Liver (tissue), 3 donors: ENCODE measurements at regions not wholly inside any gene's neighbourhood (a gene's known extent, or its start where the extent isn't known, plus 50 kb on each side); places are given as distances from the start of the nearest gene placed in this dataset.

Experiments
- CTCF ChIP-seq: fragments of 150-350 bp; IDR thresholded peaks from 2 replicates; pipeline ENCODE4 v1.5.1; 2017; ENCODE audit warnings: improper control_type of control experiment, low read depth, low read length; ENCODE audit not compliant: missing input control
- EGR1 ChIP-seq, 2 donors: IDR thresholded peaks; 2 replicates each; pipeline ENCODE4 v1.6.1; 2016 to 2018; ENCODE audit warnings: antibody characterized with exemption in 2 of 2, low read depth in 2 of 2
- GABPA ChIP-seq, 2 donors: IDR thresholded peaks in 1 of 2; conservative IDR thresholded peaks in 1 of 2; 2 replicates each; pipeline ENCODE4 v1.6.1; 2016; ENCODE audit warnings: antibody characterized with exemption in 2 of 2, mild to moderate bottlenecking in 1 of 2, moderate library complexity in 1 of 2
- JUND ChIP-seq, 2 donors: IDR thresholded peaks; 2 replicates each; pipeline ENCODE4 v1.6.1; 2016; ENCODE audit warnings: antibody characterized with exemption in 2 of 2
- RAD21 ChIP-seq, 2 donors: IDR thresholded peaks; 2 replicates each; pipeline ENCODE4 v1.6.1; 2016; ENCODE audit warnings: antibody characterized with exemption in 2 of 2, mild to moderate bottlenecking in 2 of 2
- RXRA ChIP-seq, 2 donors: IDR thresholded peaks; 2 replicates each; pipeline ENCODE4 v1.6.1; 2017 to 2018; ENCODE audit warnings: antibody characterized with exemption in 2 of 2, mild to moderate bottlenecking in 1 of 2
- SP1 ChIP-seq: IDR thresholded peaks from 2 replicates; pipeline ENCODE4 v1.6.1; 2018; ENCODE audit warnings: antibody characterized with exemption, mild to moderate bottlenecking
- TAF1 ChIP-seq: conservative IDR thresholded peaks from 2 replicates; pipeline ENCODE4 v1.6.1; 2016; ENCODE audit warnings: antibody characterized with exemption, mild to moderate bottlenecking
- YY1 ChIP-seq: IDR thresholded peaks from 2 replicates; pipeline ENCODE4 v1.6.1; 2016; ENCODE audit warnings: antibody characterized with exemption, mild to moderate bottlenecking
- TF ChIP-seq, protein P1 (sequence below): IDR thresholded peaks from 2 replicates; pipeline ENCODE4 v1.6.1; 2016; ENCODE audit warnings: antibody characterized with exemption
- TF ChIP-seq, protein P2 (sequence below): IDR thresholded peaks from 2 replicates; pipeline ENCODE4 v1.6.1; 2016; ENCODE audit warnings: antibody characterized with exemption
- TF ChIP-seq, protein P3 (sequence below): IDR thresholded peaks from 2 replicates; pipeline ENCODE4 v1.6.1; 2016; ENCODE audit warnings: antibody characterized with exemption
- TF ChIP-seq, protein P4 (sequence below): IDR thresholded peaks from 2 replicates; pipeline ENCODE4 v1.6.1; 2016; ENCODE audit warnings: antibody characterized with exemption, mild to moderate bottlenecking
- donor health status: healthy.
- donor health status: healthy.

DNA sequence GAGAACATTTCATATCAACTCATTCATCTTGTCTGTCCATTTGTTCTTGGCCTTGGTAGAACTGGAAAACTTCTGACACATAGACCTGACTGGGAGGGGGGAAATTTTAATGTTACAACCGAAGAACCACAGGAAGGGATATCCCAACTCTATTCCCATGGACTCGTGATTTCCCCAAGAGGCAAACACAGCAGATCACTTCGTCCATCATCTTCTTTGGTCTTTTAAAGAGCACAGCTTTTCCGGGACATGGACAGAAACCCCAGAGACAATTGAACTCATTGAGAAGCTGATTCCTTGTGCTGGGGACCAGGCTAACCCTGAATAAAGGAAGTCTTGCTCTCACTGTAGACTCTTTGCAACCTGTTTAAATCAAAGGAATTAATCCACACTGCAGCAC lies 66.3 kb upstream of the TMEM170B start:
- TF ChIP-seq CTCF = no peak
- no peak for TF ChIP-seq TAF1
- TF ChIP-seq RAD21 (IDR thresholded peaks at IDR 0.05) = no peak
- TF ChIP-seq, protein P1, sequence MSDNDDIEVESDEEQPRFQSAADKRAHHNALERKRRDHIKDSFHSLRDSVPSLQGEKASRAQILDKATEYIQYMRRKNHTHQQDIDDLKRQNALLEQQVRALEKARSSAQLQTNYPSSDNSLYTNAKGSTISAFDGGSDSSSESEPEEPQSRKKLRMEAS = no peak
- TF ChIP-seq, protein P2, sequence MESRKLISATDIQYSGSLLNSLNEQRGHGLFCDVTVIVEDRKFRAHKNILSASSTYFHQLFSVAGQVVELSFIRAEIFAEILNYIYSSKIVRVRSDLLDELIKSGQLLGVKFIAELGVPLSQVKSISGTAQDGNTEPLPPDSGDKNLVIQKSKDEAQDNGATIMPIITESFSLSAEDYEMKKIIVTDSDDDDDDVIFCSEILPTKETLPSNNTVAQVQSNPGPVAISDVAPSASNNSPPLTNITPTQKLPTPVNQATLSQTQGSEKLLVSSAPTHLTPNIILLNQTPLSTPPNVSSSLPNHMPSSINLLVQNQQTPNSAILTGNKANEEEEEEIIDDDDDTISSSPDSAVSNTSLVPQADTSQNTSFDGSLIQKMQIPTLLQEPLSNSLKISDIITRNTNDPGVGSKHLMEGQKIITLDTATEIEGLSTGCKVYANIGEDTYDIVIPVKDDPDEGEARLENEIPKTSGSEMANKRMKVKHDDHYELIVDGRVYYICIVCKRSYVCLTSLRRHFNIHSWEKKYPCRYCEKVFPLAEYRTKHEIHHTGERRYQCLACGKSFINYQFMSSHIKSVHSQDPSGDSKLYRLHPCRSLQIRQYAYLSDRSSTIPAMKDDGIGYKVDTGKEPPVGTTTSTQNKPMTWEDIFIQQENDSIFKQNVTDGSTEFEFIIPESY = no peak
- TF ChIP-seq SP1 = no peak
- no peak for TF ChIP-seq JUND (IDR thresholded peaks at IDR 0.05)
- TF ChIP-seq, protein P3, sequence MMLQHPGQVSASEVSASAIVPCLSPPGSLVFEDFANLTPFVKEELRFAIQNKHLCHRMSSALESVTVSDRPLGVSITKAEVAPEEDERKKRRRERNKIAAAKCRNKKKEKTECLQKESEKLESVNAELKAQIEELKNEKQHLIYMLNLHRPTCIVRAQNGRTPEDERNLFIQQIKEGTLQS = no peak
- no peak for TF ChIP-seq GABPA (IDR thresholded peaks at IDR 0.05 in 1 of 2, conservative IDR thresholded peaks at IDR 0.05 in 1 of 2)
- TF ChIP-seq, protein P4, sequence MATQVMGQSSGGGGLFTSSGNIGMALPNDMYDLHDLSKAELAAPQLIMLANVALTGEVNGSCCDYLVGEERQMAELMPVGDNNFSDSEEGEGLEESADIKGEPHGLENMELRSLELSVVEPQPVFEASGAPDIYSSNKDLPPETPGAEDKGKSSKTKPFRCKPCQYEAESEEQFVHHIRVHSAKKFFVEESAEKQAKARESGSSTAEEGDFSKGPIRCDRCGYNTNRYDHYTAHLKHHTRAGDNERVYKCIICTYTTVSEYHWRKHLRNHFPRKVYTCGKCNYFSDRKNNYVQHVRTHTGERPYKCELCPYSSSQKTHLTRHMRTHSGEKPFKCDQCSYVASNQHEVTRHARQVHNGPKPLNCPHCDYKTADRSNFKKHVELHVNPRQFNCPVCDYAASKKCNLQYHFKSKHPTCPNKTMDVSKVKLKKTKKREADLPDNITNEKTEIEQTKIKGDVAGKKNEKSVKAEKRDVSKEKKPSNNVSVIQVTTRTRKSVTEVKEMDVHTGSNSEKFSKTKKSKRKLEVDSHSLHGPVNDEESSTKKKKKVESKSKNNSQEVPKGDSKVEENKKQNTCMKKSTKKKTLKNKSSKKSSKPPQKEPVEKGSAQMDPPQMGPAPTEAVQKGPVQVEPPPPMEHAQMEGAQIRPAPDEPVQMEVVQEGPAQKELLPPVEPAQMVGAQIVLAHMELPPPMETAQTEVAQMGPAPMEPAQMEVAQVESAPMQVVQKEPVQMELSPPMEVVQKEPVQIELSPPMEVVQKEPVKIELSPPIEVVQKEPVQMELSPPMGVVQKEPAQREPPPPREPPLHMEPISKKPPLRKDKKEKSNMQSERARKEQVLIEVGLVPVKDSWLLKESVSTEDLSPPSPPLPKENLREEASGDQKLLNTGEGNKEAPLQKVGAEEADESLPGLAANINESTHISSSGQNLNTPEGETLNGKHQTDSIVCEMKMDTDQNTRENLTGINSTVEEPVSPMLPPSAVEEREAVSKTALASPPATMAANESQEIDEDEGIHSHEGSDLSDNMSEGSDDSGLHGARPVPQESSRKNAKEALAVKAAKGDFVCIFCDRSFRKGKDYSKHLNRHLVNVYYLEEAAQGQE = no peak
- TF ChIP-seq RXRA (IDR thresholded peaks at IDR 0.05) = no peak
- TF ChIP-seq YY1 = no peak
- no peak for TF ChIP-seq EGR1 (IDR thresholded peaks at IDR 0.05; ENCODE audit: low read depth in 2 of 2)
